ENCODE measurements at regions not wholly inside any gene's neighbourhood (a gene's known extent, or its start where the extent isn't known, plus 50 kb on each side); places are given as distances from the start of the nearest gene placed in this dataset.
"Not testable (repeated sequence)": the region's sequence is repeated elsewhere in the genome, so short reads cannot be mapped to it uniquely, and the experiment has no call there.

DNA sequence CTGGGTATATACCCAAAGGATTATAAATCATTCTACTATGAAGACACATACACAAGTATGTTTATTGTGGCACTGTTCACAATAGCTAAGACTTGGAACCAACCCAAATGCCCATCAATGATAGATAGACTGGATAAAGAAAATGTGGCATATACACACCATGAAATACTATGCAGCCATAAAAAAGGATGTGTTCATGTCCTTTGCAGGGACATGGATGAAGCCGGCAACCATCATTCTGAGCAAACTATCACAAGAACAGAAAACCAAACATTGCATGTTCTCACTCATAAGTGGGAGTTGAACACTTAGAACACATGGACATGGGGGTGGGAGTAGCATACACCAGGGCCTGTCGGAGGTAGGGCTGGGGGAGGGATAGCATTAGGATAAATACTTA, 94.6 kb upstream of the TBX22 start:
- H3K36me3 ChIP-seq (ENCODE audit: low read depth); H3K4me2 ChIP-seq; POLR2A ChIA-PET (ENCODE audit: unreplicated experiment); intact Hi-C loops (cut with micrococcal nuclease; ENCODE audit: unreplicated experiment); H3K27me3 ChIP-seq (ENCODE audit: insufficient read depth, low read depth); H3F3A ChIP-seq (ENCODE audit: insufficient read depth, low read depth); H3K9me2 ChIP-seq (ENCODE audit: insufficient read depth); H3K9me3 ChIP-seq (ENCODE audit: insufficient read depth, low read depth); BruUV-seq (replicated peaks); CTCF ChIA-PET; H4K20me1 ChIP-seq (ENCODE audit: insufficient read depth); H3K79me2 ChIP-seq (ENCODE audit: low read depth); H2AFZ ChIP-seq; H3K4me3 ChIP-seq; H3K27ac ChIP-seq; DNase-seq; H3K4me1 ChIP-seq (replicated peaks; ENCODE audit: insufficient read depth): not testable (repeated sequence)

- H2AFZ ChIP-seq = peak overlapping the region; percentile 70
- CTCF ChIA-PET; H3K27me3 ChIP-seq (ENCODE audit: insufficient read depth, low read depth); DNase-seq; H3K27ac ChIP-seq; H3K9me2 ChIP-seq (ENCODE audit: insufficient read depth); H4K20me1 ChIP-seq (ENCODE audit: insufficient read depth); POLR2A ChIA-PET (ENCODE audit: unreplicated experiment); intact Hi-C loops (cut with micrococcal nuclease; ENCODE audit: unreplicated experiment); H3F3A ChIP-seq (ENCODE audit: insufficient read depth, low read depth); BruUV-seq (replicated peaks); H3K4me1 ChIP-seq (replicated peaks; ENCODE audit: insufficient read depth); H3K36me3 ChIP-seq (ENCODE audit: low read depth); H3K79me2 ChIP-seq (ENCODE audit: low read depth); H3K9me3 ChIP-seq (ENCODE audit: insufficient read depth, low read depth): not testable (repeated sequence)
- peak overlapping the region; percentile 51 for H3K4me2 ChIP-seq
- H3K4me3 ChIP-seq = peak overlapping the region; percentile 26; the same call in 1 of the 2 replicates
Observed at GRCh38 chrX:79926791-79927190, 87.8 kb upstream of the TBX22 start.

GRCh38 chrX:79933938-79934337, 80.6 kb upstream of the TBX22 start:
- Histone ChIP-seq H3F3A (ENCODE audit: insufficient read depth, low read depth) (no peaks in the 10 kb centered on the region), H3K27ac (no peak overlapping the region), H3K4me1 (replicated peaks; ENCODE audit: insufficient read depth) (no peaks in the 10 kb centered on the region), H4K20me1 (ENCODE audit: insufficient read depth) (no peaks in the 10 kb centered on the region), H3K27me3 (ENCODE audit: insufficient read depth, low read depth) (no peaks in the 10 kb centered on the region), H3K36me3 (ENCODE audit: low read depth) (no peaks in the 10 kb centered on the region), H3K4me2 (no peak overlapping the region), H3K9me2 (ENCODE audit: insufficient read depth) (no peaks in the 10 kb centered on the region), H3K4me3 (no peak overlapping the region), H3K79me2 (ENCODE audit: low read depth) (no peaks in the 10 kb centered on the region), H2AFZ (no peak overlapping the region), H3K9me3 (ENCODE audit: insufficient read depth, low read depth) (no peaks in the 10 kb centered on the region)
- ChIA-PET POLR2A (ENCODE audit: unreplicated experiment) (no interaction called here), CTCF (no interaction called here)
- TF ChIP-seq, protein P1, sequence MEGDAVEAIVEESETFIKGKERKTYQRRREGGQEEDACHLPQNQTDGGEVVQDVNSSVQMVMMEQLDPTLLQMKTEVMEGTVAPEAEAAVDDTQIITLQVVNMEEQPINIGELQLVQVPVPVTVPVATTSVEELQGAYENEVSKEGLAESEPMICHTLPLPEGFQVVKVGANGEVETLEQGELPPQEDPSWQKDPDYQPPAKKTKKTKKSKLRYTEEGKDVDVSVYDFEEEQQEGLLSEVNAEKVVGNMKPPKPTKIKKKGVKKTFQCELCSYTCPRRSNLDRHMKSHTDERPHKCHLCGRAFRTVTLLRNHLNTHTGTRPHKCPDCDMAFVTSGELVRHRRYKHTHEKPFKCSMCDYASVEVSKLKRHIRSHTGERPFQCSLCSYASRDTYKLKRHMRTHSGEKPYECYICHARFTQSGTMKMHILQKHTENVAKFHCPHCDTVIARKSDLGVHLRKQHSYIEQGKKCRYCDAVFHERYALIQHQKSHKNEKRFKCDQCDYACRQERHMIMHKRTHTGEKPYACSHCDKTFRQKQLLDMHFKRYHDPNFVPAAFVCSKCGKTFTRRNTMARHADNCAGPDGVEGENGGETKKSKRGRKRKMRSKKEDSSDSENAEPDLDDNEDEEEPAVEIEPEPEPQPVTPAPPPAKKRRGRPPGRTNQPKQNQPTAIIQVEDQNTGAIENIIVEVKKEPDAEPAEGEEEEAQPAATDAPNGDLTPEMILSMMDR (conservative IDR thresholded peaks at IDR 0.05) = no peak
- TF ChIP-seq EZH2 (IDR thresholded peaks at IDR 0.05; ENCODE audit: low read depth) = no peak
- DNase-seq = no peak
- BruUV-seq (replicated peaks) = no TSS peak
- intact Hi-C loops (cut with micrococcal nuclease; ENCODE audit: unreplicated experiment) = no loop called here

DNA sequence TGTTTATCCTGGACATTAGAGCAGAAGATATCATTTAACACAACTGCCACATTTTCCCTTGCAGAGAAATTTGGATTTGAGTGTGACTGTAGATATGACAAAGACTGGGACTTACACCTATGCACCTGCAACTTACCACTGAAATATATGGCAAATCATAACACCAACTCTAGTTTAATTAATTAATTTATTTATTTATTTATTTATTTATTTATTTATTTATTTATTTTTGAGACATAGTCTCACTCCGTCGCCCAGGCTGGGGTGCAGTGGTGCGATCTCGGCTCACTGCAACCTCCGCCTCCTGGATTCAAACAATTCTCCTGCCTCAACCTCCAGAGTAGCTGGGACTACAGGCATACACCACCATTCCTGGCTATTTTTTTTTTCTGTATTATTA, 50.4 kb upstream of the TBX22 start:
- H3K27me3 ChIP-seq (ENCODE audit: insufficient read depth, low read depth); CTCF ChIA-PET; H3K79me2 ChIP-seq (ENCODE audit: low read depth): not testable (repeated sequence)

More for the DNA sequence above, 50.4 kb upstream of the TBX22 start:
- H3K4me2 ChIP-seq; H3K4me3 ChIP-seq; POLR2A ChIA-PET (ENCODE audit: unreplicated experiment); DNase-seq; H3K36me3 ChIP-seq (ENCODE audit: low read depth); intact Hi-C loops (cut with micrococcal nuclease; ENCODE audit: unreplicated experiment); H3K9me2 ChIP-seq (ENCODE audit: insufficient read depth); H3K27ac ChIP-seq; H3K9me3 ChIP-seq (ENCODE audit: insufficient read depth, low read depth); H2AFZ ChIP-seq; BruUV-seq (replicated peaks); H3F3A ChIP-seq (ENCODE audit: insufficient read depth, low read depth); H4K20me1 ChIP-seq (ENCODE audit: insufficient read depth); H3K4me1 ChIP-seq (replicated peaks; ENCODE audit: insufficient read depth): not testable (repeated sequence)
